ENCODE measurements at regions not wholly inside any gene's neighbourhood (a gene's known extent, or its start where the extent isn't known, plus 50 kb on each side); places are given as distances from the start of the nearest gene placed in this dataset.

DNA sequence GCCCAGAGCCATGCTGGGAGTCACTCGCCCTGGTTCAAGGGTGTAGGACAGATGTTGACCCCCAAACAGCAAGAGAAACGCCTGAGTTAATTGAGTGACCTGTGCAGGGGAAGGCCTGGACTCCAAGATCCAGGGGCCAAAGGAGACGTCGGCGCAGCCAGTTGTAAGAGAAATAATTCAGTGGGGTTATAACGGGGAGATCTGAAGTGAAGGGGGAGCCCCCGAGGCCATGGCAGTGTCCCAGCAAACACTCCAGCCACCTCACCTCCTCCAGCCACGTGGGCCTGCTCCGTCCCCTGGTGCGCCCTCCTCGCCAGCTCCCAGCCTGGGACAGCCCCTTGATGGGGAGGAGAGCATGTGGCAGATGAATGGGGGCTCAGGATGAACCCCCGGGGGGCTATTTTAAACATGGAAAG, 130.7 kb upstream of the GPC1 start:
- Histone ChIP-seq H2AFZ (ENCODE audit: low read depth) (no peak overlapping the region), H3K27ac (ENCODE audit: low read depth in 2 of 2, low read length in 1 of 2) (no peak overlapping the region), H3K4me3 (ENCODE audit: low read depth in 2 of 2, low read length in 1 of 2) (no peak overlapping the region), H3K9ac (no peak overlapping the region), H3K27me3 (ENCODE audit: insufficient read depth) (no peaks in the 10 kb centered on the region), H3K36me3 (replicated peaks in 1 of 2; ENCODE audit: control insufficient read depth in 1 of 2, insufficient read depth in 2 of 2, low read length in 1 of 2) (no peaks in the 10 kb centered on the region), H4K20me1 (ENCODE audit: insufficient read depth) (no peaks in the 10 kb centered on the region), H3K79me2 (ENCODE audit: insufficient read depth) (no peaks in the 10 kb centered on the region), H3K9me2 (no peaks in the 10 kb centered on the region), H3K4me1 (ENCODE audit: control insufficient read depth in 1 of 2, insufficient read depth in 2 of 2, low read depth in 1 of 2, low read length in 1 of 2) (peaks cover 0 to 4% of the 10 kb centered on the region in 2 experiments; a peak in 1 of 4 replicates), H3F3A (replicated peaks; ENCODE audit: insufficient read depth) (no peaks in the 10 kb centered on the region), H3K9me3 (no peaks in the 10 kb centered on the region), H3K4me2 (no peak overlapping the region)
- ChIA-PET CTCF (no interaction called here), POLR2A (no interaction called here)
- no peak for DNase-seq
- 46% methylated on average over 12 of the region's 12 CpGs for WGBS (ENCODE audit: low lambda C conversion rate)
- TF ChIP-seq, protein P1, sequence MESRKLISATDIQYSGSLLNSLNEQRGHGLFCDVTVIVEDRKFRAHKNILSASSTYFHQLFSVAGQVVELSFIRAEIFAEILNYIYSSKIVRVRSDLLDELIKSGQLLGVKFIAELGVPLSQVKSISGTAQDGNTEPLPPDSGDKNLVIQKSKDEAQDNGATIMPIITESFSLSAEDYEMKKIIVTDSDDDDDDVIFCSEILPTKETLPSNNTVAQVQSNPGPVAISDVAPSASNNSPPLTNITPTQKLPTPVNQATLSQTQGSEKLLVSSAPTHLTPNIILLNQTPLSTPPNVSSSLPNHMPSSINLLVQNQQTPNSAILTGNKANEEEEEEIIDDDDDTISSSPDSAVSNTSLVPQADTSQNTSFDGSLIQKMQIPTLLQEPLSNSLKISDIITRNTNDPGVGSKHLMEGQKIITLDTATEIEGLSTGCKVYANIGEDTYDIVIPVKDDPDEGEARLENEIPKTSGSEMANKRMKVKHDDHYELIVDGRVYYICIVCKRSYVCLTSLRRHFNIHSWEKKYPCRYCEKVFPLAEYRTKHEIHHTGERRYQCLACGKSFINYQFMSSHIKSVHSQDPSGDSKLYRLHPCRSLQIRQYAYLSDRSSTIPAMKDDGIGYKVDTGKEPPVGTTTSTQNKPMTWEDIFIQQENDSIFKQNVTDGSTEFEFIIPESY (IDR thresholded peaks at IDR 0.05; ENCODE audit: borderline replicate concordance, low read depth): no peak
- TF ChIP-seq RCOR1 (IDR thresholded peaks at IDR 0.05; ENCODE audit: low read length) (no peak), GABPA (IDR thresholded peaks at IDR 0.05; ENCODE audit: low read depth) (no peak), TAF1 (IDR thresholded peaks at IDR 0.05; ENCODE audit: borderline replicate concordance, low read depth, low read length) (no peak), TCF12 (IDR thresholded peaks at IDR 0.05) (no peak), MXI1 (IDR thresholded peaks at IDR 0.05; ENCODE audit: low read depth, low read length) (no peak), FOSL2 (IDR thresholded peaks at IDR 0.05; ENCODE audit: borderline replicate concordance, low read depth) (no peak), RAD21 (IDR thresholded peaks at IDR 0.05; ENCODE audit: low read length) (no peak), MEF2A (IDR thresholded peaks at IDR 0.05; ENCODE audit: borderline replicate concordance, low read depth) (no peak)
- TF ChIP-seq, protein P2, sequence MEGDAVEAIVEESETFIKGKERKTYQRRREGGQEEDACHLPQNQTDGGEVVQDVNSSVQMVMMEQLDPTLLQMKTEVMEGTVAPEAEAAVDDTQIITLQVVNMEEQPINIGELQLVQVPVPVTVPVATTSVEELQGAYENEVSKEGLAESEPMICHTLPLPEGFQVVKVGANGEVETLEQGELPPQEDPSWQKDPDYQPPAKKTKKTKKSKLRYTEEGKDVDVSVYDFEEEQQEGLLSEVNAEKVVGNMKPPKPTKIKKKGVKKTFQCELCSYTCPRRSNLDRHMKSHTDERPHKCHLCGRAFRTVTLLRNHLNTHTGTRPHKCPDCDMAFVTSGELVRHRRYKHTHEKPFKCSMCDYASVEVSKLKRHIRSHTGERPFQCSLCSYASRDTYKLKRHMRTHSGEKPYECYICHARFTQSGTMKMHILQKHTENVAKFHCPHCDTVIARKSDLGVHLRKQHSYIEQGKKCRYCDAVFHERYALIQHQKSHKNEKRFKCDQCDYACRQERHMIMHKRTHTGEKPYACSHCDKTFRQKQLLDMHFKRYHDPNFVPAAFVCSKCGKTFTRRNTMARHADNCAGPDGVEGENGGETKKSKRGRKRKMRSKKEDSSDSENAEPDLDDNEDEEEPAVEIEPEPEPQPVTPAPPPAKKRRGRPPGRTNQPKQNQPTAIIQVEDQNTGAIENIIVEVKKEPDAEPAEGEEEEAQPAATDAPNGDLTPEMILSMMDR (IDR thresholded peaks at IDR 0.05): no peak

DNA sequence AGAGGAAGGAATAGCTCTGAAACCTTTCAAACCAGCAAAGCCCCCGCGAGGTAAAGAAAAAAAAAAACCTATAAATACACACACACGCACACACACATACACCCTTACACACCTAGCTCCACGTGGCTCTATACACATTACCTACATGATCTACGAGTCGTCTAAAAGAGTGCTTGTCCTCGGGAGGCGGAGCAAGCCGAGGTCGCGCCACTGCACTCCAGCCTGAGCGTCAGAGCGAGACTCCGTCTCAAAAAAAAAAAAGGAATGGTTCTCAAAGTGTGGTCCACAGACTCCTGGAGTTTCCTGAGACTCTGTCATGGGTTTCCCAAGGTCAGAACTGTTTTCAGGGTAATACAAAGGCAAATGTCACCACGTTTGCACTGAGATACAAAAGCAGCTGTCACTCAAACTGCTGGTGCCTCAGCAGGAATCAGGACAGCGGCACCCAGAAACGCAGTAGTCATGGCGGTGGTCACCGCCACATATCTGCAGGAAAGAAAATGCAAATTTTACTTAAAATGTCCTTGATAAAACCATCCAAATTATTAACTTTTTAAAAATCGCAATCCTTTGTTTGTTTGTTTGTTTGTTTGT, 130.0 kb upstream of the GPC1 start:
- WGBS (ENCODE audit: low lambda C conversion rate): 70% methylated on average over 20 of the region's 20 CpGs
- H3K36me3 ChIP-seq (replicated peaks in 1 of 2; ENCODE audit: control insufficient read depth in 1 of 2, insufficient read depth in 2 of 2, low read length in 1 of 2): no peaks in the 10 kb centered on the region
- no peak overlapping the region for H3K4me3 ChIP-seq (ENCODE audit: low read depth in 2 of 2, low read length in 1 of 2)
- H3K4me1 ChIP-seq (ENCODE audit: control insufficient read depth in 1 of 2, insufficient read depth in 2 of 2, low read depth in 1 of 2, low read length in 1 of 2): peaks cover 0 to 2% of the 10 kb centered on the region in 2 experiments; a peak in 1 of 4 replicates
- POLR2A ChIA-PET: no interaction called here
- no peaks in the 10 kb centered on the region for H3F3A ChIP-seq (replicated peaks; ENCODE audit: insufficient read depth)
- CTCF ChIA-PET: interaction anchor here (0.6 to 0.7 kb wide), 2 partner anchors 19 to 77 kb away, joined by 3 read pairs; no protein-coding TSS in a partner anchor
- no peaks in the 10 kb centered on the region for H3K79me2 ChIP-seq (ENCODE audit: insufficient read depth)
- H3K9me2 ChIP-seq: no peaks in the 10 kb centered on the region
- H2AFZ ChIP-seq (ENCODE audit: low read depth): no peak overlapping the region
- DNase-seq: no peak
- H3K27me3 ChIP-seq (ENCODE audit: insufficient read depth): no peaks in the 10 kb centered on the region
- no peaks in the 10 kb centered on the region for H4K20me1 ChIP-seq (ENCODE audit: insufficient read depth)
- H3K9ac ChIP-seq: no peak overlapping the region
- H3K9me3 ChIP-seq: no peaks in the 10 kb centered on the region
- no peak overlapping the region for H3K27ac ChIP-seq (ENCODE audit: low read depth in 2 of 2, low read length in 1 of 2)
- no peak for TF ChIP-seq NRF1 (IDR thresholded peaks at IDR 0.05; ENCODE audit: low read depth, low read length)
- no peak for TF ChIP-seq JUND (IDR thresholded peaks at IDR 0.05)
- TF ChIP-seq MEF2A (IDR thresholded peaks at IDR 0.05; ENCODE audit: borderline replicate concordance, low read depth): no peak
- H3K4me2 ChIP-seq: no peak overlapping the region

All from SK-N-SH (cell line).